Ovary (tissue), 7 donors: ENCODE measurements at regions not wholly inside any gene's neighbourhood (a gene's known extent, or its start where the extent isn't known, plus 50 kb on each side); places are given as distances from the start of the nearest gene placed in this dataset.

Experiments
- DNase-seq, 5 donors: peaks; one replicate each; pipeline ENCODE4 v3.0.0-alpha.2; 2019 to 2020
- H3K27ac ChIP-seq, 2 donors: fragments of 200-600 bp; one replicate each; pipeline versions ENCODE4 v1.5.1 to v1.8.0; 2019 to 2022
- H3K27me3 ChIP-seq: fragments of 200-600 bp; one replicate; pipeline ENCODE4 v1.8.0; 2022
- H3K36me3 ChIP-seq: fragments of 200-600 bp; sonication (generic); one replicate; pipeline ENCODE4 v1.5.1; 2019
- H3K4me1 ChIP-seq: one replicate; pipeline ENCODE4 v1.8.1; 2013; ENCODE audit warnings: mild to moderate bottlenecking, moderate library complexity; ENCODE audit not compliant: insufficient read depth
- H3K4me3 ChIP-seq: fragments of 200-600 bp; sonication (generic); one replicate; pipeline ENCODE4 v1.5.1; 2017
- H3K9me3 ChIP-seq, 2 donors: fragments of 200-600 bp in 1 of 2; sonication (generic) in 1 of 2; one replicate each; pipeline versions ENCODE4 v1.5.1 to v1.8.1; 2013 to 2019; ENCODE audit warnings: mild to moderate bottlenecking in 1 of 2, moderate library complexity in 1 of 2
- CTCF ChIP-seq, 3 donors: fragments of 450-650 bp in 2 of 3; fragments of 200-600 bp in 1 of 3; IDR thresholded peaks; one replicate each; pipeline versions ENCODE4 v1.5.1 to v1.8.0; 2016 to 2022; ENCODE audit warnings: antibody characterized with exemption in 3 of 3, mild to moderate bottlenecking in 1 of 3
- EP300 ChIP-seq: sonication (generic); formaldehyde crosslinking; IDR thresholded peaks from one replicate; pipeline ENCODE4 v1.6.1; 2017; ENCODE audit warnings: antibody characterized with exemption
- POLR2A ChIP-seq: fragments of 450-650 bp; IDR thresholded peaks from one replicate; pipeline ENCODE4 v1.6.1; 2017; ENCODE audit warnings: antibody characterized with exemption, mild to moderate bottlenecking, moderate library complexity
- WGBS, 3 donors: extraction: QIAGEN DNeasy Blood & Tissue Kit in 1 of 3; methylation state at CpG; one replicate each; pipeline versions ENCODE4 v1.1.5 to v1.1.7; 2013 to 2017; 5-methylcytosine and 5-hydroxymethylcytosine counted together
- intact Hi-C, 4 donors: fragments of 100-400 bp; cut with DNase I; formaldehyde crosslinking; loops; one replicate each; pipeline versions ENCODE4 v1.11.0 to v1.15.1; 2022 to 2023
- donor health status: DM: no; HTN: no; CAD: no; lungs with moderate emphysema.
- donor health status: DM: no; HTN: no; CAD: no.
- donor health status: Bipolar disorder and iron deficiency.
- donor health status: DM: no; HTN: no; CAD: no.
- donor health status: DM: yes; HTN: yes; CAD: no.

GRCh38 chr10:88165849-88166271, 302.4 kb downstream of the PTEN start:
- Histone ChIP-seq H3K9me3 (no peaks in the 10 kb centered on the region), H3K36me3 (no peaks in the 10 kb centered on the region), H3K4me3 (no peak overlapping the region), H3K4me1 (peaks cover 3% of the 10 kb centered on the region), H3K27me3 (no peaks in the 10 kb centered on the region), H3K27ac (no peak overlapping the region)
- intact Hi-C loops = no loop called here
- 85 to 92% (median 87%) methylated on average over 7 of the region's 7 CpGs for WGBS, 3 donors
- TF ChIP-seq POLR2A (no peak), EP300 (no peak), CTCF (IDR thresholded peaks at IDR 0.05) (no peak)
- DNase-seq = no peak

- Histone ChIP-seq H3K27me3 (no peaks in the 10 kb centered on the region), H3K4me3 (no peak overlapping the region), H3K36me3 (no peaks in the 10 kb centered on the region), H3K9me3 (no peaks in the 10 kb centered on the region), H3K27ac (no peak overlapping the region), H3K4me1 (no peaks in the 10 kb centered on the region)
- intact Hi-C loops = no loop called here
- TF ChIP-seq CTCF (IDR thresholded peaks at IDR 0.05) (no peak), POLR2A (no peak), EP300 (no peak)
- DNase-seq = no peak
- 95 to 99% (median 98%) methylated on average over 3 of the region's 3 CpGs for WGBS, 3 donors
Observed at GRCh38 chr10:88168171-88169036, 305.0 kb downstream of the PTEN start.

GRCh38 chr10:88169037-88169319, 305.6 kb downstream of the PTEN start:
- Histone ChIP-seq H3K4me1 (no peaks in the 10 kb centered on the region), H3K4me3 (no peak overlapping the region), H3K9me3 (no peaks in the 10 kb centered on the region), H3K36me3 (no peaks in the 10 kb centered on the region), H3K27ac (no peak overlapping the region), H3K27me3 (no peaks in the 10 kb centered on the region)
- no peak for DNase-seq
- intact Hi-C loops = no loop called here
- no peak for TF ChIP-seq POLR2A
- TF ChIP-seq CTCF (IDR thresholded peaks at IDR 0.05) = no peak
- no peak for TF ChIP-seq EP300

GRCh38 chr10:88170628-88171027, 307.2 kb downstream of the PTEN start:
- no peak for TF ChIP-seq POLR2A
- no peak for TF ChIP-seq EP300
- no peak for TF ChIP-seq CTCF (IDR thresholded peaks at IDR 0.05)
- Histone ChIP-seq H3K9me3 (no peaks in the 10 kb centered on the region), H3K36me3 (no peaks in the 10 kb centered on the region), H3K4me1 (no peaks in the 10 kb centered on the region), H3K27me3 (no peaks in the 10 kb centered on the region), H3K4me3 (no peak overlapping the region), H3K27ac (no peak overlapping the region)
- intact Hi-C loops = no loop called here
- no peak for DNase-seq
- WGBS, 3 donors = 97 to 100% (median 98%) methylated on average over 1 of the region's 1 CpG
